Left lung (tissue), 4 donors: ENCODE measurements at regions not wholly inside any gene's neighbourhood (a gene's known extent, or its start where the extent isn't known, plus 50 kb on each side); places are given as distances from the start of the nearest gene placed in this dataset.

Experiments
- ATAC-seq: fragments of 200-7000 bp; cut with Tn5 transposase; one replicate; pipeline ENCODE4 v1.9.1; 2020; ENCODE audit warnings: moderate library complexity
- DNase-seq, 4 donors: peaks; one replicate each; pipeline ENCODE4 v3.0.0-alpha.2; 2013 to 2020
- H3K27ac ChIP-seq, 2 donors: fragments of 200-600 bp; sonication (generic) in 1 of 2; one replicate each; pipeline versions ENCODE4 v1.5.0 to v1.8.0; 2020 to 2021
- H3K27me3 ChIP-seq, 2 donors: fragments of 200-600 bp; sonication (generic) in 1 of 2; one replicate each; pipeline versions ENCODE4 v1.5.0 to v1.8.0; 2020 to 2021
- H3K36me3 ChIP-seq, 2 donors: fragments of 200-600 bp; sonication (generic) in 1 of 2; one replicate each; pipeline versions ENCODE4 v1.5.0 to v1.8.0; 2020 to 2021
- H3K4me1 ChIP-seq, 2 donors: fragments of 200-600 bp; one replicate each; pipeline ENCODE4 v1.8.0; 2021
- H3K4me3 ChIP-seq, 2 donors: fragments of 200-600 bp; sonication (generic) in 1 of 2; one replicate each; pipeline versions ENCODE4 v1.5.0 to v1.8.0; 2020 to 2021; ENCODE audit warnings: mild to moderate bottlenecking in 1 of 2
- H3K9me3 ChIP-seq, 2 donors: fragments of 200-600 bp; sonication (generic) in 1 of 2; one replicate each; pipeline versions ENCODE4 v1.5.0 to v1.8.0; 2020 to 2021
- intact Hi-C, 2 donors: fragments of 100-400 bp; cut with DNase I; formaldehyde crosslinking; loops; one replicate each; pipeline versions ENCODE4 v1.11.2 to v1.14.2; 2022
- TF ChIP-seq, protein P1 (sequence below), 2 donors: fragments of 200-600 bp; sonication (generic) in 1 of 2; IDR thresholded peaks; one replicate each; pipeline versions ENCODE4 v1.5.0 to v1.8.0; 2021; ENCODE audit warnings: antibody characterized with exemption in 2 of 2
- donor health status: DM: no; HTN: yes; CAD: no.
- donor health status: DM: no; HTN: no; CAD: no.

DNA sequence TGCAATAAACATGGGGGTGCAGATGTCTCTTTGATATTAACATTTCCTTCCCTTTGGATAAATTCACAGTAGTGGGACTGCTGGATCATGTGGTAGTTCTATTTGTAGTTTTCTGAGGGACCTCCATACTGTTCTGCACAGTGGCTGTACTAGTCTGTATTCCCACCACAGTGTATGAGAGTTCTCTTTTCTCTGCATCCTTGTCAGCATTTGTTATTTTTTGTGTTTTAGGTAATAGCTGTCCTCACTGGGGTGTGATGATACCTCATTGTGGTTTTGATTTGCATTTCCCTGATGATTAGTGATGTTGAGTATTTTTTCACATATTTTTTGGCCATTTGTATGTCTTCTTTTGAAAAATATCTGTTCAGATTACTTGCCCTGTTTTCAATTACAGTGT, 562.5 kb downstream of the CSNK1G3 start:
- Histone ChIP-seq H3K36me3 (no peaks in the 10 kb centered on the region), H3K27ac (no peak overlapping the region), H3K27me3 (no peaks in the 10 kb centered on the region), H3K4me1 (no peaks in the 10 kb centered on the region), H3K9me3 (no peaks in the 10 kb centered on the region), H3K4me3 (no peak overlapping the region)
- DNase-seq (no peak), ATAC-seq (no peak)
- TF ChIP-seq, protein P1, sequence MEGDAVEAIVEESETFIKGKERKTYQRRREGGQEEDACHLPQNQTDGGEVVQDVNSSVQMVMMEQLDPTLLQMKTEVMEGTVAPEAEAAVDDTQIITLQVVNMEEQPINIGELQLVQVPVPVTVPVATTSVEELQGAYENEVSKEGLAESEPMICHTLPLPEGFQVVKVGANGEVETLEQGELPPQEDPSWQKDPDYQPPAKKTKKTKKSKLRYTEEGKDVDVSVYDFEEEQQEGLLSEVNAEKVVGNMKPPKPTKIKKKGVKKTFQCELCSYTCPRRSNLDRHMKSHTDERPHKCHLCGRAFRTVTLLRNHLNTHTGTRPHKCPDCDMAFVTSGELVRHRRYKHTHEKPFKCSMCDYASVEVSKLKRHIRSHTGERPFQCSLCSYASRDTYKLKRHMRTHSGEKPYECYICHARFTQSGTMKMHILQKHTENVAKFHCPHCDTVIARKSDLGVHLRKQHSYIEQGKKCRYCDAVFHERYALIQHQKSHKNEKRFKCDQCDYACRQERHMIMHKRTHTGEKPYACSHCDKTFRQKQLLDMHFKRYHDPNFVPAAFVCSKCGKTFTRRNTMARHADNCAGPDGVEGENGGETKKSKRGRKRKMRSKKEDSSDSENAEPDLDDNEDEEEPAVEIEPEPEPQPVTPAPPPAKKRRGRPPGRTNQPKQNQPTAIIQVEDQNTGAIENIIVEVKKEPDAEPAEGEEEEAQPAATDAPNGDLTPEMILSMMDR (IDR thresholded peaks at IDR 0.05), result no peak
- intact Hi-C loops, result no loop called here

DNA sequence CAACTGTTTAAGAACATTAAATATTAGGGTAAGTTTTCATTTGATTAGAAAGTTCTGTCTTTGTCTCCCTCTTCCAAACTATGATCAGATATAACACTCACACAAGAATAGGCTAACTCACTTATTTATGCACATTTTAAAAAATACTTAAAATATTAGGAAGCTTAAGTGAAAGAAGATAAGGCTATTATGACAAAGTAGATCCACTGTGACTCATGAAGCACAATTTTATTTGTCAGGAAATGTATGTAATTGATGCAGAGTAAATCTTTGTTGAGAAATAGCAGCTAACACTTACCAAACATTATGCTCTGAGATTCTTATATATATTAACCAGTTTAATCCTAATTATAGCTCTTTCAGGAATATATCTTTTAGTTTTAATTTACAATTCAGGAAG, 560.6 kb downstream of the CSNK1G3 start:
- Histone ChIP-seq H3K27ac (no peak overlapping the region), H3K4me1 (no peaks in the 10 kb centered on the region), H3K27me3 (no peaks in the 10 kb centered on the region), H3K9me3 (no peaks in the 10 kb centered on the region), H3K4me3 (no peak overlapping the region), H3K36me3 (no peaks in the 10 kb centered on the region)
- ATAC-seq (no peak), DNase-seq (no peak)
- intact Hi-C loops, result no loop called here
- TF ChIP-seq, protein P1 (IDR thresholded peaks at IDR 0.05), result no peak

DNA sequence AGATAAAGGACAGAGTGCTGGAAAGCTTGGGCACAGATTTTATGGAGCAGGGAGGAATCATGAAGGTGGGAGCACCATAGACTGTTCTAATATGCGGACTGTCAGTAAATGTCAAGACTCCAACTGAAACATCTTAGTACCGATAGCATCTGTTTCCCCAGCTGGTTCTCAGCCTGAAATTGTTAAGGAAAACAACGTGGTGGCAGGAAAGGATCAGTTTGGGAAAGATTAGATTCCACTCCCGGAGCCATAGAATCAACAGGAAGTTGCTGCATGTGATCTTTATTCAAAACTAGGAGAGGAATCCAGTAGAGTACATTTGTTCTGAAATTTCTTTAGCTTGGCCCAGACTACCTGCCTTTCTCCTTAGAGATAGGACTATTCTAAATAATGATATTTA, 559.1 kb downstream of the CSNK1G3 start:
- no peak overlapping the region for H3K27ac ChIP-seq
- no peaks in the 10 kb centered on the region for H3K9me3 ChIP-seq
- ATAC-seq (no peak), DNase-seq (no peak)
- H3K4me1 ChIP-seq, result no peaks in the 10 kb centered on the region
- no peak overlapping the region for H3K4me3 ChIP-seq
- intact Hi-C loops, result no loop called here
- TF ChIP-seq, protein P1 (IDR thresholded peaks at IDR 0.05), result no peak
- H3K36me3 ChIP-seq, result no peaks in the 10 kb centered on the region
- no peaks in the 10 kb centered on the region for H3K27me3 ChIP-seq

DNA sequence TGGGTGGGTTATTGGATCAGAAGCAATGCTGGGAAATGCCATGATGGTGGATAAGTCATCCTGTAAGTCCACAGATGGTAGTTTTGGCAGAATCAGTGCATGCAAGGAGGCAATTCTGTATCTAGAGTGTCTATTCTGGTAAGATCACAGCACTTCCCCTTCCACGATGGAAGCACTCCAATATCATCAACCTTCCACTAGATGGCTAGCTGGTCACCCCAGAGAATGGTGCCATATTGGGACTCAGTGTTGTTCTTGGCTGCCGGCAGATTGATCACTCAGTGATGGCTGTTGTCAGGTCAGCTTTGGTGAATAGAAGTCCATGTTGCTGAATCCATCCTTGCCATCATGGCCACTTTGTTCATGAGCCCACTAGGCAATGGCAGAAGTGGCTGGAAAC, 553.5 kb downstream of the CSNK1G3 start:
- Histone ChIP-seq H3K9me3 (no peaks in the 10 kb centered on the region), H3K27me3 (no peaks in the 10 kb centered on the region), H3K4me3 (no peak overlapping the region), H3K36me3 (no peaks in the 10 kb centered on the region), H3K27ac (no peak overlapping the region), H3K4me1 (peaks cover 0 to 3% of the 10 kb centered on the region in 2 donors)
- TF ChIP-seq, protein P1 (IDR thresholded peaks at IDR 0.05), result no peak
- DNase-seq (no peak), ATAC-seq (no peak)
- intact Hi-C loops, result no loop called here

DNA sequence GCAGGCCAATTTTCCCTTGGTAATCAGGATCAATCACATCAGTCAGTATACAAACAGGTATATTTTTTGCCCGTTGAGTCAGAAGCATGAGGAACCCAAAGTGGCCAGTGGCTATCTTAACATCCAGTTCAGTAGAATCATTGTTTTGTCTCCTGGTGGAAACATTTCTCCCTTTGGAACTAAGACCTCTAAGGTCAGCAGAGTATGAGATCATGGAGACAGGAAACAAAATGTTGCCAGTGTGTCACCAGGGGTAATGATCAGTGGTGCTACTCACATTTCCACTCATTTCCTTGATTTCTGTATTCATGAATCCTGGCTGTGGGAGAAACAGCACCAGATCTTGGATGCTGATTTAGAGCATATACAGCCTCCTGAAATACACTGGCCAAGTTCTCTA, 553.0 kb downstream of the CSNK1G3 start:
- intact Hi-C loops, result no loop called here
- Histone ChIP-seq H3K27me3 (no peaks in the 10 kb centered on the region), H3K9me3 (no peaks in the 10 kb centered on the region), H3K27ac (no peak overlapping the region), H3K4me3 (no peak overlapping the region), H3K4me1 (peaks cover 0 to 3% of the 10 kb centered on the region in 2 donors), H3K36me3 (no peaks in the 10 kb centered on the region)
- TF ChIP-seq, protein P1 (IDR thresholded peaks at IDR 0.05), result no peak
- ATAC-seq, result no peak
- no peak for DNase-seq
